ENCODE measurements at regions not wholly inside any gene's neighbourhood (a gene's known extent, or its start where the extent isn't known, plus 50 kb on each side); places are given as distances from the start of the nearest gene placed in this dataset.
"Not testable (repeated sequence)": the region's sequence is repeated elsewhere in the genome, so short reads cannot be mapped to it uniquely, and the experiment has no call there.

GRCh38 chr2:14831458-14831857 is 198.9 kb downstream of the LRATD1 start:
- no peak for DNase-seq

DNA sequence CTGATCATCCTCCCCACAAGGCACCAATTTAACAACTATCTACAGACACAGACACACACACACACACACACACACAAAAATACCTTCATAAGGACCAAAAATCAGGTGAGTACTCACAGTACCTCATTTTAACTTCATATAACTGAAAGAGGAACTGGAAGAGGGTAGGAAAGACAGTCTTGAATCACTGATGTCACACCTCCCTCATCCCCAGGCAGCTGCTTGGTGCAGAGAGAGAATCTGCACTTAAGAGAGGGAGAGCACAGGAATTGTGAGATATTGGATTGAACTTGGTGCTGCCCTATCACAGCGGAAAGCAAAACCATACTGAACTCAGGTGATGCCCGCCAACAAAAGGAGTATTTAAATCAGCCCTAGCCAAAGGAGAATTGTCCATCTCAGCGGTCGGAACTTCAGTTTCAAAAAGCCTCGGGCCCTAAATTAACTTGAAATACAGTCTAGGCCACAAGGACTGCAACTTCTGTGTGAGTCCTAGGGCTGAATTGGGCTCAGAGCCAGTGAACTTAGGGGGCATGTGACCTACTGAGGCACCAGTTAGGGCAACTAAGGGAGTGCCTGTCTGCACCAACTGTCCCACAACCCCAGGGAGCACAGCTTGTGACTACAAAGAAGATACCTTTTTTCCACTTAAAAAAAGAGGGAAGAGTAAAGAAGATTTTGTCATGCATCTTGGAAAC is 211.1 kb downstream of the LRATD1 start:
- no peak for DNase-seq

GRCh38 chr2:14855751-14856150 is 223.2 kb downstream of the LRATD1 start:
- no peak for DNase-seq

DNA sequence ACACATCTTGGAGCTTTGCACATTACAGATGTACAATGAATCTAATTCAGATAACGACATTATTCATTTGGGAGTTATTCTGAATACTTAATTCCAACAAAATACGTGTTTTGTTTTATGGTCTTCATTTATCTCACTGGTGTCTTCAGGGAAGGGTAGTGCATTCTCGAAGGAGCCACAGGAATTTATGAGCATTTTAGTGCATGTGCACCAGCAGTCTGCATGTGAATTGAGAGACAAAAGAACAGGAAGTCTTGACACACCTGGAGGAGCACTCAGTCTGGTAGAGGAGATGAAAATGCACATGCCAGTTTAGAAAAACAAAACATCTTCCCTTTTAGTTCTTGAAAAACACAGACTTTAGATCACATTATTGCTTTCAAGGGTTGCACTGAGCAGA is 228.7 kb downstream of the LRATD1 start:
- no peak for DNase-seq

DNA sequence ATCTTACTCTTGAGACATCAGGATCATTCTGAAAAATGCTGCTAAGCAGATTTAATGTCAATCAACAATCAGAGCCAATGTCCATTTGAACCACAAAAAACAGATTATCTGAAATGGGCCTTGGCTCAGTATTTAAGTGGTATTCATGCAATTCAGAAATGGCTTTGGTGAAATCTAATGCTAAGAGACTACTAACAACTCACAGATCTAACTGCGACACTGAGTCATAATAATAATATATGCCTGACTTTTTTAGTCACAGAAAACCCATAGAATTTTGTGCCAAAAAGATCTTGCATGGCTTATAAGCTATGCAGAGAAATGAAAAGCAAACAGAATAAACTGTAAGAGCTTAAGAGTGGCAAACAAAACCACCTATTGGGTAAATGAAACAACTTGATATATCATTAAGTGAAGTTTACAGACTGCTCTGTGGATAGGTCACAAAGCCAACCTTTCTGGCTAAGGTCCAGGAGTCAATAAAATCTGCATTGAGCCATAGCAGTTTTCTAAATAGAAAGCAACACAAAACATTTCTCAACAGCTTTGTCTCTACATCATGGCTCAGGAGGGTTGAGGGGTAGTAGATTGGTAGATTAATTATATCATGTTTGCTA is 234.3 kb downstream of the LRATD1 start:
- no peak for DNase-seq

- no peak for DNase-seq
Measured at GRCh38 chr2:14867853-14868252, 235.3 kb downstream of the LRATD1 start.

GRCh38 chr2:14872779-14873325 is 240.3 kb downstream of the LRATD1 start:
- no peak for DNase-seq

GRCh38 chr2:14881651-14882327 is 249.3 kb downstream of the LRATD1 start:
- no peak for DNase-seq

- DNase-seq: no peak
Measured at GRCh38 chr2:14884651-14885050, 252.1 kb downstream of the LRATD1 start.

DNA sequence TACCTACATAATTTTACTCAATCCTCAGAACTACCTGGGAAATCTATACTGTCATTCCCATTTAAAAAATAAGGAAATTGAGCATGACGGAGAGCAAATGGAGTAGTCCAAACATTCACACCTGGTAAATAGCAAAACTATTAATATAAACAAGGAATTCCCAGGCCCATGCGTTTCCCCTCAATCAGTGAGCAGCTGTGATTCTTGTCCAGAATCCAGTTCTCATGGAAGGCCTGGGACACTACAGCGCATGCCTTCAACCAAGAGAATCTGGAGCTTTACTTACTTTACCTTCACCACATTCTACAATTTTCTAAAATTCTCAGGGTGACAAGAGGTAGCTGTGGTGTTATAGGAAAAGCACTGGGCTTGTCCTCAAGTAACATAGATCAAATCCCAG is 259.0 kb downstream of the LRATD1 start:
- no peak for DNase-seq

DNA sequence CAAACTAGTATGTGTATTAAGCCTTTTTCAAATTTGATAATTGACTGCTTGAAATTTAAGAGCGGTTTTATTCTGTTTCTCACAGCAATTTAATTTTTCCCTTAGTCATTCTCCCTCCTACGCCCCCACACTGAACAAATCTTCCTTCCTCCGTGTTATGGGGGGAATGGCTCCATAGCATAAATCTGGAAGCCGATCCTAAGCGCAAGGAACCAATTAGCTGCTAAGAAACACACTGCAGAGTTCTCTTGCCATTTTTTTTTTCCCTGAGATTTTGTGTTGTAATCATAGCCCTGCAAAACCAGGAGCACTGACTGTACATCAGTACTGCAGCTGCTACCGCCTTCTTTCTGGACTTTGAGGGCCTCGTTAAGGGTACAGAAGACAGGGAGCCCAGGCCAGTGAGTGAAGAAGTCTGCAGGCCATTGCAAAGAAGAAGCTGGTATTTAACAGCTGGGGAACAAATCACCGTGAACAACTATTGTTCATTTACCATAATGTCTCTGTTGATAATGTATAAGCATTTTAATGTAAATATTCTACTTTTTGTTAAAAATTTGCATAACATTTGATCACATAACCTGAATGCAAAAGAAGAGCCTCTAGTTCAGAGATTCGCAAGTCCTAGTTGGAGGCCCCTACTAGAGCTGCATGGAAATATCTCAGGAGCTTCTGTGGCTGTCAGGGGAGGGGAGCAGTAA is 264.0 kb downstream of the LRATD1 start:
- DNase-seq: no peak

DNA sequence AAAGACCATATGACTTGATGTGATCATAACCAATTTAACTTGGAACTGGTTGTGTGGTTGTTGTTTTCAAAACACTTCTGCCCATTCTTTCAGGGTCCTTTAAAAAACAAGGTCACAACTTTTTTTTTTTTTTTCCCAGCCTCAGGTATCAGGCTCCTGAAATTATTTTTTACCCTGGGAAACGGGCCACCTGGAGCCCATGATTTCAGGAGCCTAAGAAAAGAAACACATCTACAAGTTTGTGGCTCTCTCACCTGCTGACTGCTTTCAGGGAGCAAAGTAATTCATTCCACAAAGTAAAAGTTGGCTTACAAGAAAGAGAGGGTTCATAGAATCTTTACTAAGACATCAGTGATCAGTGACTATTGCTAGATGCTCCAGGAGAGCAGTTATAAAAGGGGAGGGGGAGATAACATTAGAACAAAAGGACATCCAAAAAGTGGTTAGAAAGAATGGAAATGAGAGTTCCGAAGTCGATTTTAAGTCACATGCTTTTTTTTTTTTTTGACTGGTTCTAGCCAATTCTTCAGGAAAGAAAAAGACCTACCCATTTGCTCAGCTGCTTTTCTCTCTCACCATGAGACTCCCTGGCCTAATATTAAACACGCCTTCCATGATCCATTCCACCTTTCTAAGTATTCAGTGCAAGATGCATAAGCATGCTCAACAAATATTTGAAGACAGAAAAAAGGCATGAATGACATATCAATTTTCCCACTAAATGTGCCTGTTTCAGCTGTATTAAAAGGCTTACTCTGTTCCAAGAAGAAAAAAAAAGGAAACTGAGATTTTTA is 267.3 kb downstream of the LRATD1 start:
- DNase-seq: no peak

DNA sequence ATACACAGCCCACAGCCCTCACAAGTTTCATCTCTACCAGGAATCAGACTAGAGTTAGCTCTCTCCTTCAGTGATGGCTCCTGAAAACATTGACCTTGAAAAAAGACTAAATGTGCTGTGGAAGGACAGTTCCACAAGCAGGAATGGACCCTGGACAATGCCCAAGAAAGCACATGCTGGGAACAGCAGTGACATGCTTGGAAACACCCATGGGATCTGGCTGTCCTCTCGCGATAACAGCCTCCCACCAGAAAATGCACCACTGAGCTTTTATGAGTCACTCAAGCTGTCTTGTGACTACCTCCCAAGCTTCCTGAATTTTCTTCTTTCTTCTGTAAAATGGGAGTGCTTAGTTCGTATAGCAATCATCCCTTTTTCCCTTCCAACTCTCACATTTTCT is 269.2 kb downstream of the LRATD1 start:
- no peak for DNase-seq

- DNase-seq: no peak
Measured at GRCh38 chr2:14902953-14903352, 270.4 kb downstream of the LRATD1 start.

DNA sequence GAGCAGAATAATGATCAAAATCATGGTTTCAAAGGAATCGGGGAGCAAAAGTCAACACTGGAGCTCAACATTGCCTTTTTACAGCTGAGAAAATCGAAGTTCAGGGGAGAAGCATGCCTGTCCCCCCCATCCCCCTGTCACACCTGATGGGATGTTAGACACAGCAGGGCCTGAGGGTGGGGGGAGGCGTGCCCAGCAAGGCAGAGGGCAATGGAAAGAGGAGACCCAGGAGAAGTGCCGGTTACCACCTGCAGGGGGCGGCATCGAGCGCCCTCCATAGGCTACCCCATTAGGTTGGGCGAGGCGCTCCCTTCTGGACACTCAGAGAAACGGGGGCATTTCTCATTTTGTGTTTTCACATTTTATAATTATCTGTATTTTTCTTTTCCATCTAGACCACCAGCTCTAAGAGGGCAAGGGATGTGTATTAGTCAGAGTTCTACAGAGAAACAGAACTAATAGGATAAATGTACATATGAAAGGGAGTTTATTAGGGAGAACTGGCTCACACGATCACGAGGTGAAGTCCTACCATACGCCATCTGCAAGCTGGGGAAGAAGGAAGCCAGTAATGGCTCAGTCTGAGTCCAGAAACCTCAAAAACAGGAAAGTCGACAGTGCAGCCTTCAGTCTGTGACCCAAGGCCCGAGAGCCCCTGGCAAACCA is 271.3 kb downstream of the LRATD1 start:
- DNase-seq: peak; percentile 30

- DNase-seq: not testable (repeated sequence)
Measured at GRCh38 chr2:14904378-14904777, 271.9 kb downstream of the LRATD1 start.

GRCh38 chr2:14905571-14905970 is 273.1 kb downstream of the LRATD1 start:
- DNase-seq: no peak

DNA sequence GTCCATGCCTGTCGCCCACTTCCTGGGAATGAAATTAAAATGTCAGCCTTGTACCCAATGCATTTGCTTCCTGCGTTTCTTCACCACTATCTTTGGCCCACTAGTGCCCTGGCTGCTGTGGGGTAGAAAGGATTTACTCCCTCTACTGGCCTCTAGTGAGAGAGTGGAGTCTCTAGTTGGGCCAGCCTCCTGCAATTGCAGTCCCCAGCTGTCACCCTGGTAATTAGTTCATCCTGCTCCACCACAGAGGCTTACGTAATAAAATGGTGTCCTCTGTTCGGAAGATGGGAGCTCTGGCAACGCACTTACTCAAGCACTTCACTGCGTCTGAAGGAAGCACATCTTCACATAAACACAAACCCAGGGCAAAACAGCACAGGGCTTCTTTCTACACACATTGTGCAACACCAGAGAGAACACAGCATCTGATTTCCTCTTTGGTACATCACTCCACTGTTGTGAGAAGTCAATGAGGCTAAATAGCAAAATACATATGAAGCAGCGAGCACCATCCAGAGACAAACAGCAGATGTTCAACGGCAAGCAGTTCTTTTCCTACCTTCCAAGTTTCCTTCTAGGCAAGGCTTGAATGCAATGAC is 274.6 kb downstream of the LRATD1 start:
- no peak for DNase-seq

DNA sequence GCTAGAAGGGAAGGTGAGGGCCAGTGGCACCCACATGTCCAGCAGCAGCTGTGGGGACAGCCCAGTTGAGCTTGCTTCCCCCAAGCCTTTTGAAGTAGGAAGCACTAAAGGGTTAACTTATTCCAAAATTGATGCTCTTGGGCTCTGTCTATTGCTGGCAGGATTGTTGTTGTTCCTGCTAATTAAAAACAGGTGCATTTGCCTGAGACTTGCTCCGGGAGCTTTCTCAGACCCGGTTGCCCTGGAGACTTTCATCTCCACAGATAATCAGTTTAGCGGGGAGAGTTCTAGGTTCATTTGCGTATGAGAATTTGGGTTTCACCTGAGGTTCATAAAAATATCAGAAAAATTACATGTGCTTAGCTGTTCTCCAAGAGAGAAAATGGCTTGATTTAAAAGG is 277.3 kb downstream of the LRATD1 start:
- DNase-seq: no peak

DNA sequence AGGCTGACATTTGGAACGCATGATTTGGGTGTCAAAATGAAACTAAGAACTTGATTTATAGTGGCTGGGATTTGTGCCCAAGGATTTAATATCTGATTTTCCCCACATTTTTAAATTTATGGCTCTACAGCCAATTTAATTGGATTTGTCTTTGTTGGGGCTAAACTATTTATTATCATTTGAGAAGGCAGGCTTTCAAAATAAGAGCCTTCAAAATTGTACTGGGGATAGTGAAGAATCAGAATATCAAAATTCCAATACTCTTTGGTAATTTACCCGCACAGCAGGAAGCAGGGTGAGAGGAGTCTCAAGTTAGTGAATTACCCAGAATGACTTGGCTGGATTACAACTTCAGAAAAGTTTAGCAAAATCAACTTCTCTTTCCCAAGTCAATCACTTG is 278.1 kb downstream of the LRATD1 start:
- DNase-seq: no peak

DNA sequence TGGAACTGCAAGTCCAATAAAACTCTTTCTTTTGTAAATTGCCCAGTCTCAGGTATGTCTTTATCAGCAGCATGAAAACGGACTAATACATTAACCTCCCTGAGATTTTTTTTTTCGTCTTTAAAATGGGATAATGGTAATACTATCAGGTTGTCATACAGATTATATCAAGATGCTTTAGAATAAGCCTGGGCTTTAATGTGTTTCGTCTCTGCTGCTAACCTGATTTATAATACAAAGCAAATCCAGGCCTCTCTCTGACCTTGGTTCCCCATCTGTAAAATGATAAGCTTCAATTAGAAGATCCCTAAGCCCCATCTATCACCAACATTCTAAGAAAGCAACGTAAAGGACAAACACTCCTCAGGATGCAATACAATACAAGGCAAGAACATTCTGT is 283.5 kb downstream of the LRATD1 start:
- no peak for DNase-seq

Measured in NK-92 treated with Interleukin-12 subunit alpha and Interleukin-12 subunit beta, amount 100 ng/mL, for 24 hours (cell line).